ENCODE measurements at regions not wholly inside any gene's neighbourhood (a gene's known extent, or its start where the extent isn't known, plus 50 kb on each side); places are given as distances from the start of the nearest gene placed in this dataset.

DNA sequence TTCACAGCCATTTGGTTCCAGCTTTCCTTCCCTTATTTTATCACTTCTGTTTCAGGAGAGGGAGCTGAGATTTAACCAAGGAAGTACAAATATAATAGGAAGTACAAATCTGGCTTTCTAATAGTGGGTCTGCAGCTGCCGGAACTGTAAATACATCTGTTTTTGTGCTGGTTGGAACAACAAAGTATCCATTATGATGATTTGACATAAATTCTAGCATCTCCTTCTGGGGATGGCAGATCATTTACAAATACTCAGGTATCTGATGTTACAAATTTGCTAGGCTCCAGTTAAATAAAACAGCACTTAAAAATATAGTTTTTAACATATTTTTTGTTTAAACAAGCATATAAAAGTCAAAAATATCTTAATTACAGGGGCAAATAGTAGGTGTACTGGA, 131.3 kb upstream of the SMIM21 start:
- no peak for DNase-seq

DNA sequence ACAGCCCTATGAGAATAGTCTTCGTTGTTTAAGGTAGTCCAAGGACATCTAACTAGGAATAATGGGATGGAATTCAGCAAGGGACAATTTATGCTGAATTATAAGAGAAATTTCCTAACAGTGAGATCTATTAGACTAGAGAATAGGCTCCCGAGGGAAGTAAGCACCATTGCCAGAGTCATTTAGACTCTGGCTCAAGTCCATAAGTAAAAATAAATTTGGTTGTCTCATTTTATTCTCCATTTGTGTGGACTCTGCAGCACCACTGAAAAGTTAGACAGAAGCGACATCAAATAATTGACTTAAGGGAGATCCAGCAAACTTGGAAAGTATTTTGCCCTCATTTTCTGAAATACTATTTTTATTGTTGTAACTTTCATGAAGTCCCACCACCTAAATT, 129.3 kb upstream of the SMIM21 start:
- DNase-seq, result no peak

DNA sequence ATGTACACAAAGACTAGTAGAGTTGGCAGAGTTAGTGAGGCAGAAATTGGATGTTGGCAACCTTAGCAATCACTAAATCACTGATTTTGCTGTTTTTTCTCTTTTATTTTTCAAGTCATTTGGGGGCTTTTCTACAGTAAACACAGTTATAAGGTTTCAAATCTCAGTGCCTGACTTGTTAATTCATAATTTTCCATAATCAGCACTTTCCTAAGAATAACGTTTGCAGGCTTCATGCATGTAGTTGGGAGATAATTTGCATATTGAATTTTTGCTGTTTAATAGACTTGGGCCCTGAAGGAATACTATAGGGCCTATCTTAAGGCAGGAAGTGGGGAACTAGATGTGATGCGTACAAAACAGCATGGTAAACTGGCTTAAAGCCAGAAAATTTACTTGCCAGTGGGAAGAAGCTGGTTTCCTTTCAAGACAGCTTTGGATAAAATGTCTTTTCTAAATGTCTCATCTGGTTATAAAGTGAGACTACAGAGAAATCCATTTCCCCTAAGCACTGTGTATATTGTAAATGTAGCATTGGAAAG, 127.2 kb upstream of the SMIM21 start:
- no peak for DNase-seq

DNA sequence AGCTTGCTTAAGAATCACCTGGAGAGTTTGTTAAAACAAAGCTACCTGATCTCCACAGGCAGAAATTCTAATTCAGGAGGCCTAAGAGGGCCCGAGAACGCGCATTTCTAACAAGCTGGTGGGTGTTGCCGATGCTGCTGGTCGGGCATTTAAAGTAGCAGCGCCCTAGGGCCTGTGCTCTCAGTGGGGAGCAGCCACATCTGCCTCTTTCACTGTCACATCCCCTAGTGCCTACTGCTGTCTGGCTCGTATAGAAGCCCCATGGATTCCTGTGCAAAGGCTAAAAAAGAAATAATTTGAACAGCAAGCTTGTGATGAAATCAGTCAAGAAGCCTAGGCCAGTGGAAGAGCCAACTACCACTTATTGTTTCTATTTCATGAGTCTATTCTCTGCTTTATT, 126.7 kb upstream of the SMIM21 start:
- DNase-seq, result no peak

DNA sequence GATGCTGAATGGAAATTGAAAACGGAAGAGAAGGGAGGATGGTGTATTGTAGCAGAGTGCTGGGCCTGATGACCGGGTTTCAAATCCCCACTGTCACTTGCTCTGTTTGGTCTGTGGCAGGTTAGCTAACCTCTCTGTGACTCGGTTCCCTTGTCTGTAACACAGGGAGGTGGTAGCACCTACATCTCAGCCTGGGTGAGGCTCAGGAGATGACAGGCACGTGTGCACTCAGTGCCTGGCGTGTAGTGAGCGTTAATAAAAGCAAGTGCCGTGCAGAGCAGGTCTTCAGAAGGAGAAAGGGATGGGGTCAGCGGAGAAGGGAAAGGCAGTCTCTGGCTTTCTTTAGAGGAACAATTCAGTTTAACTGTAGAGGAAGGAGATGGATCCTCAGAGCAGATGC, 125.5 kb upstream of the SMIM21 start:
- no peak for DNase-seq

DNA sequence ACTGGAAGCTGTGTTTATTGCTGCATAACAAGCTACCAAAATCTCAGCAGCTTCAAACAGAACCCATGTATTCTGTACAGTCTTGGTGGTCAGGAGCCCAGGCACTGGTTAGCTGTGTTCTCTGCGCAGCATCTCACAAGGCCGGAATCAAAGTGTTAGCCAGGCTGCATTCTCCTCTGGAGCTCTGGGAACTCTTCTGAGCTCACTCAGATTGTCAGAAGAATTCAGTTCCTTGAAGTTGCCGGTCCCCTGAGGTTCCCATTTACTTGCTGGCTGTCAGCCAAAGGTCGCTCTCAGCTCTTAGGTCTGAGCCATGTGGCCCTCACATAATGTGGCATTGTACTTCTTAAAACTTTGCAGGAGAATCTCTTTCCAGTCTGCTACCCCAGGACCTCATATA, 123.6 kb upstream of the SMIM21 start:
- DNase-seq, result no peak

DNA sequence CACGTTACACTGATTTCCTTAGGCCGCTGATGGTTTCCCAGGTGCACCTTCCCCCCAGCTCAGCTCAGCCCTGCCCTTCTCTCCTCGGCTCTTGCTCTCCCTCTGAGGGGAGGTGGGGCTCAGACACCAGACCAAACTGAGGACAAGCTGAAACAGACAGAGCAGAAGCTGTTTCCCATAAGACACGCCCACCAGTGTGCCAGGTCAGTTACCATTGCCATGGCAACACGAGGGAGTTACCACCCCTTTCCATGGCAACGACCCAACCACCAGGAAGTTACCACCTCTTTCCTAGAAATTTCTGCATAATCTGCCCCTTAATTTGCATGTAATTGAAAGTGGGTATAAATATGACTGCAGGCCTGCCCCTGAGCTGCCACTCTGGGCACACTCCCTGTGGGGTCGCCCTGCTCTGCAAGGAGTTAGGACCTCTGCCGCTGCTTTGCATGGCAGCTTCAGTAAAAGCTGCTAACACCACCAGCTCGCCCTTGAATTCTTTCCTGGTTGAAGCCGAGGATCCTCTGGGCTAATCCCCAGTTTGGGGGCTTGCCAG, 120.9 kb upstream of the SMIM21 start:
- DNase-seq, result no peak

DNA sequence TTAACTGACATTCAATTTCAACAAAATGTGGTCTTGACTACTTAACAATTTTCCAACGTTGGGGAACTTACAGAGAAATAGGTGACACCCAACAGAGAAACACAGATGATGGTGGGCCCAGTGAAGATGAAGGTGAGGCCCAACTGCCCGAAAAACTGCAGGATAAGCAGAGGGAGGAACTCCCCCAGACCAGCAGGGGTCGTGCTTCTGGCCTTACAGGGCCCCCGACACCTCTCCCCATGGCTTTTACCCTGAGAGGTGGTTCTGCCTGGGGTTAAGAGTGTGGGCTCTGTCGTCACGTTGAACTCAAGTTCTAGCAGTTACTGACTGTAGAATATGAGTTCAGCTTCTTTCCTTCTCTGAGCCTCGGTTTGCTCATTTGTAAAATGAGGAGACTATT, 119.5 kb upstream of the SMIM21 start:
- no peak for DNase-seq

DNA sequence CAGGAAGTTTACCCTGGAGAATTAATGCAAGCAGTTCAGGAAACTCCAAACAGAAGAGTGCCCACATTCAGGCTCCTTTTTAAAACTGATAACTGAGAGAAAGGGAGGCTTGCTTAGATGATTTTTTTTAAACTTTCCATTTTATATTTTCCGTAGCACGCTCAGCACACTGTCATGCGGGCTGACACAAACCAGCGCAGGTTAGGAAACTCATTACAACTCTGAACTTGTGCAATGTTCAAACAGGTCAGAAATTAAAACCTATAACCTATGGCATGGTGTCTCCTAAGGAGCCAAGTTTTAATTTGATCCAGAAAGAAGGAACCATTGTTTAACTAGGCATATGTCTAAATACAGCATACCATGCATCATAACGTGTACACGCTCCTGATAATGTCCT, 117.7 kb upstream of the SMIM21 start:
- no peak for DNase-seq

DNA sequence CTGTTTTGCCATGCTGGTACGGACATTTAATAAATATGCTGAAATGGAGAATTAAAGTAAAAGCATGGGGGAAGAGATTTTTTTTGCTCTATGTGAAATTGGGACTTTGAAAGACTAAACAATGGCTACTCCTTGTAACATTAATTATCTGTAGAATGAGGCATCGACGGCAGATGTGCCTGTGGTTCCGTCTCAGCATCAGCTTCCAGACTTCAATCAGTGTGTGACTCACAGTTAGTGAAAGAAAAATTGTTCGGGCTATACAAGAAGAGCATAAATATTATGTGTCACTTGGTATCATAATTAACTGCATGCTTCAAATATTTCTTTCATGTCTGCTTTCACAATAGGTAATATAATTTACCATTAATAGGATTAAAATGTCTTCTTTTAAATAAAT, 117.0 kb upstream of the SMIM21 start:
- DNase-seq, result no peak

DNA sequence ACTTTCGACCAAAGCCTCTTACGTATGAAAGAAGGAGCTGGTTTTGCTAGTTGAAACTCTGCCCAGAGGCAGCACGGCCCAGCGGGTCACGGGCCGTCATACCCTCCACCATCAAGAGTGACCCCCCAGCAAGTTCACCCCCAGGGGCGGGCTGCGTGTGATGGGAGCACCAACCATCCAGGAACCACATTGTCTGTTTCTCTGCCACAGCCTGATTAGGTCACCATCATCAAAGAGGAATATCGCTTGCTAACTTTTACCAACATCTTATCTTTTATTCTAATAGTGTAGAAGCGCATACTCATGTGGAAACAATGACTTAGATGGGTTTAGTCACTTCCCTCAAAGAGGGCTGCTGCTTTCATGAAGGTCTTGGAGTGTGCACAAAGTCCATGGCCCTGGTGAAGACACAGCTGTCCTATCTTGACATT, 116.6 kb upstream of the SMIM21 start:
- DNase-seq, result no peak

DNA sequence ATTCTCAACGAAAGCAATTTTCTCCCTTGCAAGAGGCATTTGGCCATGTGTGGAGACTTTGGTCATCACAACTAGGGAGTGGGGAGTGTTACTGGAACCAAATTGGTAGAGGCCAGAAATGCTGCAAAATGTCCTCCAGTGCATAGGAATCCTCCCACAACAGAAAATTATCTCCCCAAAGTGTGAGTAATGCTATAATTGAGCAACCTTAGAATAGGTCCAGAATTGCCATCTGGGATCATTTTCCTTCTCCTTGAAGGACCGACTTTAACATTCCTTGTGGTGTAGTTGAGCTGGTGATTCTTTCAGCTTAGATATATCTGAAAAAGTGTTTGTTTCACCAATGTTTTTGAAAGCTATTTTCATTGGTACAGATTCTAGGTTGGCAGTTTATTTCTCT, 111.2 kb upstream of the SMIM21 start:
- no peak for DNase-seq

DNA sequence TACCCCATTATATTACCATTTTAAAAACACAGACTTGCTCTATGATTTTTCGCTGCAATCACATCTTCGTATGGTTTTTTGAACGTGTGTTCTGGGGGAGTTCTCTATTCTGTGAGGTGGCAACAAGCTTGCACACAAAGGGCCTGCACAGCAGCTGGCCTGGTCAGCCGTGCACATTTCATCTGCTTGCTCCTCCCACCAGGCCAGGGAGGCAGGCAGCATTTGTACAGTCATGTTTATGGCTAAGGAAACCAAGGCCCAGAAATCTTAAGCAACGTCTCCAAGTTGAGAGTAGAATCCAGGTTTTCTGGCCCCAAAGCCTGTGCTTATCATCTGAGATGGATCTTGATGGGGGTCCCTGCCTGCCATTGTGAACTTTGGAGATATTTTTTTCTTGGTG, 106.4 kb upstream of the SMIM21 start:
- no peak for DNase-seq

DNA sequence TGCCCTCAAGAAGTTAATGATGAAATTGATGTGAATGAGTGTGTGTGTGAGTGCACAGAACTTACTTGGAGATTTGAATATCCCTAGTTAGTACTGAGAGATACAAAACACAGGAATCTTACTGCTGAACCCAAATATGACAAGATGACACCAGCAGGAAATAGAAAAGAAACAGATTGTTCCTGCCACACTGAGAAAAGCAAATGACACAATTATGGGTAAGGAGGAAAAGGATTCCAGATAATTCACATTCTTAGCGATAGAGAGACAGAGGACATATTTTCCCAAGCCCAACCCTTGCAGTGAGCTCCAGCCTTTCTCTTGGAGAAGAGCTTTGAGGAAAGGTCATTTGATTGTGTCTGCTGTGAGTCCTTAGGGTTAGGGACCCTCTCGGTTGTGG, 105.7 kb upstream of the SMIM21 start:
- DNase-seq, result no peak

DNA sequence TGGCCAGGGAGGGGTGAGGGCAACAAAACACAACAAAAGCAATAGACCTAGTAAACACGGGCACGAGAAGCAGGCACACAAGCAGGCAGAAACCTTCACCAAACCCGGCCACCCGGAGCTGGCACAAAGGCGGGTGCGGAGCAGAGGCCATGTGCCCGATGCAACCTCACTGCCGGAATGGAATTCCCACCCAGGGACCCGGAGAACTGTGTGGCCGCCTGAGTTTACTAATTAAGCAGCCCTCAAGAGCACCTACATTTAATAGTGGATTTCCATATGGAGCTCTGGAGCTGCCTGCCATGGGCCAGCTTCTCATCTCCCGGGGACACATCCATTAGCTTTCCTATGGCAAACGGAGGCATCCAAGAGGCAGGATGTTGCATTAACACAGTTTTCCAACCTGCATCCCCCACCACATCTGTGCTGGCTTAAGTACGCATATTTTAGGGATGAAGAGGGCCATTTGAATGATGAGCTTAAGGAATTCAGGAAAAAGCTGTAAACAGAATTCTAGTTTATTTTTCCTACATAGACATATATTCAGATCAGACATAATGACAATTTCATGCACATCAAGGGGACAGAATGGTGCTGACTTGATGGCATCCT, 104.5 kb upstream of the SMIM21 start:
- DNase-seq, result no peak

DNA sequence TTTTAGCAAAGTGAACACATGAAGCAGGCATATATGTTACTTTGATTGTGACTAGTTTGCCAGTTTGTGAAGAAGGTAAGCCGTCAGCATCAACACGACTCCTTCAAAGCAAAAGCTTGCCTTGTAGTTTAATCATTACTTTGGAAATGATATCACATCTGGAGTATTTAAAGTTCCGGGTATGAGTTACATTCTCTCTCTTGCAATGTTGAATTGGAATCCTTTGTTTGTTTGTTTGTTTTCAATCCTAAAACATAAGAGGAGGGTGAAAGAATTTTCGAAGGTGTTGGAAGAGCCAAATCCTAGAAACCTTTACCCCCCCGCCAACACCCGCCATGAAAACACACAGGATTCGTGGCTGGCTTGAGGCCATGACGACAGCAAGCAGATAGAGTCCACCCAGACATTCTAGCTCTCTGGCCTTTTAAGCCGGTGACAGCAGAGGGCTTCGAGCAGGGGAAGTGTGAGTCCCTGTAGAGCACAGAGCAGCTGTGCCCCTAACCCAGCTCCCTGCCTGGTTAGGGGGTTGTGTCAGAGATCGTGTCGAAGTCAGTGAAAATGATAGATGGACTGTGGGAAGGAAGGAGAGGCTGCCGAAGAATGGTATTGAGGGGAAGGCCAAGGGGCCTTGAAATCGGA, 103.8 kb upstream of the SMIM21 start:
- DNase-seq, result no peak

DNA sequence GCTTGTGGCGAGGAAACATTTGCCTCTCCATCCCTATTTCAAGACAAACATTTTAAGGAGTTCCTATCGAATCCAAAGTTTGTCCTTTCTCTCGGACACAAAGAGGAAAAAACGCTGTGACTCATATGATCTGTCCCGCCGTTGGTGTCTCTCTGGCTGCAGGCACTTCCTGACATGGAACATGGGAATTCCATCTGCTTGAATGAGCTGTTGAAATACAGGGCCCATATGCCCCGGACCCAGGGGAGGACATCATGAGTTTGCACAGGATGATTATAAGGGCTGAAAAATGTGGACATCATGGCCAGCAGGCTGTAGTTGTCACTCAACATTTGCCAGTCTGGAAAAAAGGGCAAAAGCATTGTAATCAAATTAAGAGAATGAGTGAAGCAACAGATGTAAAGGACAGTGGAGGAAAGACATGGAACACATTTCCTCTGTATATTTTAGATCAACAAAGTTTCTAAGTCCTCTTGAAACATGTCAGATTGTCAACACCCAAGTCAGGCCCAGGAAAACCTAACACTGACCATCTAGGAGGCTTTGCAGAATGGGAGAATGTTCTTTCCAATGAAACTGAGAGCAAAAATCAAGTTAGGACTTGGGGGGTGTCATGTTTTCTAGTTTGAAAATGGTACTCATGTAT, 103.2 kb upstream of the SMIM21 start:
- no peak for DNase-seq

DNA sequence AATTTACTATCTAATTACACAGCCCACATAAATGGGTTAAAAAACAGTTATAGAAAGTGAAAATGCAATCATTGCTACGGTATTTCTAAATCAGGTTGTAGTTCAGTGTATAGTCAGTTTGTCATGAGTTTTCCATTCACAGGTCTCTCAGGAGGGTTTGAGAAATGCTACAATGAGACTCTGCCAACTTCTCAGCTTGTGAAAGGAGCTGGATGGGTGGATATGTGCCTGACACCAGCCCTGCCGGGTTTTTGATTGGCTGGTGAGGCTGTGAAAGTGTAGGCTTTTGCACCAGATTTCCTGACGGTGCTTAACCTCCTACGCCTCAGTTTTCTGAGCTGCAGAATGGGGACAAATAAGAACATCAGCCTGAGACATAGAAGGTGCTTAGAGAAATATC, 102.6 kb upstream of the SMIM21 start:
- DNase-seq, result no peak

DNA sequence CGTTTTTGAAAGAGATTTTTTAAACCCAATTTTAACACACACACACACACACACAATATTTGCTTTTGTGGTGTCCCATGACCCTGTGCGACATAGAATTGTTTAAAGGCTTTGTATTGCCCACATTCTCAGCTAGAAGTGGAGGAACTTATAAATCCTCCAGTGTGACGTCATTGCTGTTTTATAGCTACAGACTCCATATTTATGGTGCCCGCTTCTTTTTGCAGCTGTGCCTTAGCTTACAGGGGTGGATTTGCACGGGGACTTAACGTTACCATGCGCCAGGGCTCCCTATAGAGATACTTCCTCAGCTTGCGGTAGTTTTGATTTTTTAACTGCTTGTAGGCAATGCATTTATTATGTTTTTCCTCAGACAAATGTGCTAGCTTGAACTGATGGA, 101.9 kb upstream of the SMIM21 start:
- no peak for DNase-seq

DNA sequence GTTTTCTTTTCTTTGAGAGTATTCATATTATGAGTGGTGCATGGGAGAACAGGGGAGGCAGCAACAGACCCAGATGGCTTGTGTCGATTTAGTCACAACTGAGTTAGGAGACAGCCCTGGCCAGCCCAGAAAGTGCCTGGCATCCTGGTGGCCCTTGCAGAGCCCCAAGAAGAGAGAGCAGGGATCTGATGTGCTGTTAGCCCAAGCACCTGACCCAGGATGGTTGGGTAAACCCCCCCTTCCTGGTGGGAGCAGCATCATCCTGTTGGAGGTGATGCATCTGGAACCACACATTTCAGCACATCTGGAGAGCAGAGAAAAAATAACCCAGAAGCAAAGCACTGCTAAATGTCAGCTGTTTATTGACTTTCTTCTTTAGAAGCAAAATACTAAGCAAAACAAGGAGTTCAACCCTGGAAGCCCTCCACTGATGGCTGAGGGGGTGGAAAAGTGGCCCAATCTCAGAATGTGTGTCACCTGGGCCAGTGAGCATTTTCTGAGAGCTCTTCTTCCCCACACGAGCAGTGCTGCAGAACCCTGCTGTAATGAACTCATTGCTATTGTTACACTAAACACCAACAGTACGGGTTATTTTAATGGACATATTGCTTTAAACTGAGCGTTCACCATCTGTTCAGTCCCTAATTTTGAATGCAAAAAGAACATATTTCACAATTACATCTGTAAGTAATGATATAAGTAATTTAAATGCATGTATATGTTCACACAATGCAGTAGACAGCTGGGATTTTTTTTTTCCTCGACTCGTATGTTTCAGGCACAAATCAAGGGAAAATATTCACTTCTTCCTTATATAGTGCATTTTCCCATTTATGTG, 100.6 kb upstream of the SMIM21 start:
- no peak for DNase-seq

DNA sequence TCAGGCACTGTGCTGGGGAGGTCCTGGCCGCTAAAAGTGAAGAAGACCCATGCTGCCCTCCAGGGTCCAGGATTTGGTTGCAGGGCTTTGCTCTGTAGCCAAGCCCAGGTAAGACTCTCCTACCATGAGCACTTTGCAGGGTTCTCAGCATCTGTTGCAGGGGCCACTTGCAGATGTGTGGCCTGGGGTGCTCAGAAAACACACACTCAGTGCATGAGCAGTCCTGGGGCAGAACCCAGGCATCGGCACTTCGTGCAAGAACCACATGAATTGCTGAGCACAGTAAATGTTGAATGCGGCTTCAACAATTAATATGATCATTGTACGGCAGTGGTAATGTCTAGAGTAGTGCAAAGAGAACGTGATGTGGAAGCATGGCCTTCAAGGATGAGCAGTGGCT, 98.5 kb upstream of the SMIM21 start:
- DNase-seq, result no peak

DNA sequence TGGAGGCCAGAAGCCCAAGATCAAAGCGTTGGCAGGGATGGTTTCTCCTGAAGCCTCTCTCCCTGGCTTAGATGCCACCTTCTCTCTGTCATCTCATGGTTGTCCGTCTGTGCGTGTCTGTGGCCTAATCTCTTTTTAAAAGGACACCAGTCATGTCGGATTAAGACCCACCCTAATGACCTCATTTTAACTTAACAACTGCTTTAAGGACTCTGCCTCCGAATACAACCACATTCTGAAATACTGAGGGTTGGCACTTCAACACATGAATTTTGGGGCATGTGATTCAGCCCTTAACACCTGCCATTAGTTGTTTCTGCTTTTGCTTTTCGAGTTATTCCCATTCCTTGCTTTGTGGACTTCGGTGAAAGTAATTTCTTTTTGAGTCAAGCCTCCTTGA, 97.8 kb upstream of the SMIM21 start:
- no peak for DNase-seq

DNA sequence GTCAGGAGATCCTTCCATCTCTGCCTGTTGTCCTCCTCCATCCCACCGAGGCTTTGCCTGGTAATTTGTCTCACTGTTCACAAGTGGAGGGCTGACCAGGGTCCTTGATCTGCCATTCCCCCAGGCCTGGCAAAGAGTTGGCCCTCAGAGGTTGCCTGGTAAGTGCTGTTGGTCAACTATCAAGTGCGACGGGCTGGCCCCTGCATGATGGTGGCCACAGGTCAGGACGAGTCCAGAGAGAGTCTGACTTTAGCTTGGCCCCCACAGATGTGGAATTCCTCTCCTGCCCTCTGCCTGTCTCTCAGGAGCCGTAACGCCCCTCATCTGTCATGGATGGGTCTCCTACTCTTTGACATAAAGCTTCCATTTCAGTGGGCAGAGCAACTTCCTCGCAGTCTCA, 97.3 kb upstream of the SMIM21 start:
- DNase-seq, result no peak
